NCI-H748 treated with DMSO at 0.1 percent for 48 hours (cell line): ENCODE measurements at regions not wholly inside any gene's neighbourhood (a gene's known extent, or its start where the extent isn't known, plus 50 kb on each side); places are given as distances from the start of the nearest gene placed in this dataset.
A peak's percentile ranks its signal among the peaks of the same experiment; 100 is the strongest.
"Not testable (repeated sequence)": the region's sequence is repeated elsewhere in the genome, so short reads cannot be mapped to it uniquely, and the experiment has no call there.

Experiments used
- DNase-seq: peaks from one replicate; lab custom pipeline; 2025; lab: John Stamatoyannopoulos, UW

- no peak for DNase-seq
Observed at GRCh38 chr5:41995193-41995592, 70.1 kb downstream of the FBXO4 start.

GRCh38 chr5:42001673-42002072, 76.6 kb downstream of the FBXO4 start:
- DNase-seq = no peak

- not testable (repeated sequence) for DNase-seq
Observed at GRCh38 chr5:42003852-42004251, 78.8 kb downstream of the FBXO4 start.

- DNase-seq = peak; percentile 33
Observed at GRCh38 chr5:42005561-42006153, 80.6 kb downstream of the FBXO4 start.

GRCh38 chr5:42013561-42013960, 88.5 kb downstream of the FBXO4 start:
- no peak for DNase-seq

- no peak for DNase-seq
Observed at GRCh38 chr5:42015254-42015653, 90.2 kb downstream of the FBXO4 start.

- no peak for DNase-seq
Observed at GRCh38 chr5:42015681-42016080, 90.6 kb downstream of the FBXO4 start.

- DNase-seq = no peak
Observed at GRCh38 chr5:42020788-42021530, 95.9 kb downstream of the FBXO4 start.

- DNase-seq = no peak
Observed at GRCh38 chr5:42021923-42022322, 96.8 kb downstream of the FBXO4 start.

GRCh38 chr5:42022383-42022972, 97.4 kb downstream of the FBXO4 start:
- DNase-seq = no peak

- no peak for DNase-seq
Observed at GRCh38 chr5:42026446-42026845, 101.4 kb downstream of the FBXO4 start.

- DNase-seq = no peak
Observed at GRCh38 chr5:42032137-42032536, 107.1 kb downstream of the FBXO4 start.

- no peak for DNase-seq
Observed at GRCh38 chr5:42035526-42035925, 110.4 kb downstream of the FBXO4 start.

- DNase-seq = peak; percentile 73
Observed at GRCh38 chr5:42036379-42036778, 111.3 kb downstream of the FBXO4 start.

- DNase-seq = no peak
Observed at GRCh38 chr5:42037379-42037932, 112.4 kb downstream of the FBXO4 start.

- no peak for DNase-seq
Observed at GRCh38 chr5:42043400-42043799, 118.3 kb downstream of the FBXO4 start.

GRCh38 chr5:42057254-42057690, 132.2 kb downstream of the FBXO4 start:
- peak; percentile 79 for DNase-seq

GRCh38 chr5:42059291-42059690, 134.2 kb downstream of the FBXO4 start:
- DNase-seq = no peak

GRCh38 chr5:42059778-42060464, 134.8 kb downstream of the FBXO4 start:
- DNase-seq = no peak

GRCh38 chr5:42061121-42061520, 136.0 kb downstream of the FBXO4 start:
- DNase-seq = no peak

GRCh38 chr5:42064821-42065220, 139.7 kb downstream of the FBXO4 start:
- no peak for DNase-seq

- no peak for DNase-seq
Observed at GRCh38 chr5:42066131-42066530, 141.1 kb downstream of the FBXO4 start.
